ENCODE measurements at regions not wholly inside any gene's neighbourhood (a gene's known extent, or its start where the extent isn't known, plus 50 kb on each side); places are given as distances from the start of the nearest gene placed in this dataset.

DNA sequence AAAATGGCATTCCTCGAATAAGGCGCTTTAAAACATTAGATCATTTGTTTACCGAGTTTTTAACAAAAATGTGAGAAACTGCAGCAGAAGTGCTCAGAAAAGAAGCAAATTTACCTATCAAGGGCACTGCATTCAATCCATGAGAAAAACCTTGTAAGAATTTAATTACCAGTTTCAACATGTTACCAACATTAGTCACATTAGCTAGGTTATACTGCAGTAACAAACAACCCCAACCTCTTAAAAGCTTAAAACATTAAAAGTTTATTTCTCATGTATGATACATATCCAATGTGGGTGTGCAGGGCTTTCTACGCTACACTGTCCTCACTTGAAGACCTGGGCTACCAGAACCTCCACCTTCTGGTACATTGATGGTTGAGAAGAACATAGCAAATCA lies 68.1 kb upstream of the CCBE1 start:
- ATAC-seq (no peak), DNase-seq (no peak)
- intact Hi-C loops (cut with DNase I): no loop called here

DNA sequence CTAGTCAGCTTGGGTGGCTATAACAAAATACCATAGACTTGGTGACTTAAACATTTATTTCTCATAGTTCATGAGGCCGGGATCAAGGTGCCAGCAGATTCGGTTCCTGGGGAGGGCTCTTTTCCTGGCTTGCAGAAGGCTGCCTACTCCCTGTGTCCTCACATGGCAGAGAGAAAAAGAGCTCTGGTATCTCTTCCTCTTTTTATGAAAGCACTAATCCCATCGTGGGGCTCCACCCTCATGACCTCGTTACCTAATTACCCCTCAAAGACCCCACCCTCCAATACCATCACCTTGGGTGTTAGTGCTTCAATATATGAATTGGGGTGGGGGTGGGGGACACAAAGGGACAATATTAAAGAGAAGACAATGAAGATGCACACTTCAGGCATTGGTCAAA lies 67.1 kb upstream of the CCBE1 start:
- ATAC-seq (no peak), DNase-seq (no peak)
- intact Hi-C loops (cut with DNase I): no loop called here

DNA sequence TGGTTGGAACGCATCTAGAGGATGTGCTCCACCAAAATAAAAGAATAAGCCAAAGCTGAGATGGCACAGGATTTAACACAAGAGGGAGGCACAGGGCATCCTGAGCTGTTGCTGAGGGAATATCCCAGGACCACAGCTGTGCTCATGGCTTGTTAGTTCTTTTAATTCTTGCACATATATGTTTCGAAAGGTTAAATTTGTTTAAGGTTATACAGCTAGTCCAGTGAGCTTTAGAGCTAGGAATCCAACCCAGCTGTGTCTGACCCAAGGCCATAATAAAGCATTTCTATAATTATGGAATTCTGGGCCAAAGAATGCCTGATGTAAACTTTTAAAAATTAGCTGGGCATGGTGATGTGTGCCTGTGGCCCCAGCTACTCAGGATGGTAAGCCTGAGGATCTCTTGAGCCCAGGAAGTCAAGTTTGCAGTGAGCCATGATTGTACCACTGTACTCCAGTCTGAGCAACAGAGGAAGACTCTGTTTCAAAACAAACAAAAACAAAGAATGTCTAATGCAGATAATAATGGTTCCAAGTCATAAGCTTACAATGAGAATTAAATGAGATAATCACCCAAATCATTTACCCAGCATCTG lies 66.4 kb upstream of the CCBE1 start:
- ATAC-seq: no peak
- no peak for DNase-seq
- intact Hi-C loops (cut with DNase I): no loop called here

GRCh38 chr18:59760619-59761600 lies 63.7 kb upstream of the CCBE1 start:
- intact Hi-C loops (cut with DNase I): no loop called here
- no peak for ATAC-seq
- no peak for DNase-seq

- intact Hi-C loops (cut with DNase I): no loop called here
- DNase-seq (no peak), ATAC-seq (no peak)
Observed at GRCh38 chr18:59760212-59760611, 63.0 kb upstream of the CCBE1 start.

- intact Hi-C loops (cut with DNase I): no loop called here
- no peak for ATAC-seq
- no peak for DNase-seq
Observed at GRCh38 chr18:59758837-59759236, 61.6 kb upstream of the CCBE1 start.

DNA sequence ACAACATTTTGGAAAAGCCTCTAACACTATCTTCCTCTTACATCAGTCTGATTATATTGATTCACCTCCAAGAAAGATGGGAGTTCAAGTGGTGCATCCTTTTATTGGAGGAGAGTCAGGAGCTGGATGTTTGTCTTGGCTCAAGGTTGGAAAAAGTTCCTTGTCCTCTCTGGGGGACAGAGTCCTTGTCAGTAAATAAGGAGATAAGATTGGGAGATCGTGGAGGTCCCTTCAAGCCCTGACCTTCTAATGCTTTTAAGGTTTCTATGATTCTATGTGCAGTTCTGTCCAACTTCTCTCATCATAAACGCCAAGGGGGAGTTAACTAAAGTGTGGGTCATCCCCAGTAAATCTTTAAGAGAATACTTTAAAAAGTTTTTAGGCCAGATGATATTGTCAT lies 60.9 kb upstream of the CCBE1 start:
- intact Hi-C loops (cut with DNase I): no loop called here
- ATAC-seq: no peak
- no peak for DNase-seq

DNA sequence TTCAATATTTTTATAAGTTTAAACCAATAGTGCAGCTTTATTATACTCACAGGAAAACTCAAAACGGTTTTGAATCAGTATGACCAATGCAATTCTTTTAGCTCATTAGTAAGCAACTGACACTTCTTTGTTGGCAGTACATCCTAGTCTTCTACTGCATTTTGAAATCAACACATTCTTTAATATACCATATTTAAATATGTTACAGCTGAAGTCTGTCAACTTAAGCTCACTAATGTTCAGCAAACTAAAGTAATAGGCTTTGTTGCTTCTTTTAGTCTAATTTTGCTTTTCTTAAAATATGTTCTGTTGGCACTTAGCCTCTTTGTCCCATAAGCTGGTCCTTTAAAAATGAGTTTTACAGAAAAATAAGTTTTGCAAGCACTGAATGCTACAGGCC lies 55.4 kb upstream of the CCBE1 start:
- no peak for DNase-seq
- intact Hi-C loops (cut with DNase I): no loop called here
- no peak for ATAC-seq

GRCh38 chr18:59751186-59751585 lies 54.0 kb upstream of the CCBE1 start:
- intact Hi-C loops (cut with DNase I): no loop called here
- no peak for ATAC-seq

GRCh38 chr18:59748628-59749360 lies 51.6 kb upstream of the CCBE1 start:
- DNase-seq: no peak
- intact Hi-C loops (cut with DNase I): no loop called here
- no peak for ATAC-seq

More at GRCh38 chr18:59751186-59751585, 54.0 kb upstream of the CCBE1 start:
- no peak for DNase-seq

Measured in left cardiac atrium (tissue), 4 donors.